ENCODE measurements at regions not wholly inside any gene's neighbourhood (a gene's known extent, or its start where the extent isn't known, plus 50 kb on each side); places are given as distances from the start of the nearest gene placed in this dataset.

- no peak overlapping the region for H3K4me3 ChIP-seq (ENCODE audit: low read length)
- no peak for DNase-seq (ENCODE audit: low read depth, low spot score)
Observed at GRCh38 chr13:88294368-88294767, 623.2 kb downstream of the SLITRK5 start.

DNA sequence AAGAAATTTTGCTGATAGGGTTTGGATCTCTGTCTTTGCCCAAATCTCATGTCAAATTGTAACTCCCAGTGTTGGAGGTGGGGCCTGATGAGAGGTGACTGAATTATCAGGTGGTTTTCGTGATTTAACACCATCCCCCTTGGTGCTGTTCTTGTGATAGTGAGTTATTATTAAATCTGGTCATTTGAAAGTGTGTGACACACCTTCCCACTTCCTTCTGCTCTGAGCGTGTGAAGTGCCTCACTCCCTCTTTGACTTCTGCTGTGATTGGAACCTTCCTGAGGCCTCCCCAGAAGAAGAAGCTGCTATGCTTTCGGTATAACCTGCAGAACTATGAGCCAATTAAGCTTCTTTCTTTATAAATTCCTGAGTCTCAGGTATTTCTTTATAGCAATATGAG is 632.0 kb downstream of the SLITRK5 start:
- DNase-seq (ENCODE audit: low read depth, low spot score), result no peak

GRCh38 chr13:88303605-88304004 is 632.4 kb downstream of the SLITRK5 start:
- DNase-seq (ENCODE audit: low read depth, low spot score), result no peak
- no peak overlapping the region for H3K4me3 ChIP-seq (ENCODE audit: low read length)

More for the DNA sequence above, 632.0 kb downstream of the SLITRK5 start:
- no peak overlapping the region for H3K4me3 ChIP-seq (ENCODE audit: low read length)

DNA sequence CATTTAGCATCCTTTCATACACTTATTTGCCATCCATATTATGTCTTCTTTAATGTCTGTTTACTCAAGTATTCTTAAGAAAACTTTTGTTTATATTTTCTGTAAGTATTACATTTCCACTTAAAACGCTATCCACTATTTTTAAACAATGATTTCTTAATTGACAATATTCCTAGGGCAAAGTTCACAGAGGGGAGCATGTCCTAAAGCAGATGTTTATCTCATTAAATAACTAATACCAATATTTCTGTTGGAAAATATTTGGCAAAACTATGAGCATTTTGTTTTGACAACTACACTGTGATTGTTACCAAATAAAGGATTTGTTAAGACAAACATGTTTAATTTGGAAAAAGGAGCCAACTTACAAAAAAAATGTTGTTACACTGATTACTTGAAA is 643.3 kb downstream of the SLITRK5 start:
- no peak overlapping the region for H3K4me3 ChIP-seq (ENCODE audit: low read length)
- no peak for DNase-seq (ENCODE audit: low read depth, low spot score)

- no peak for DNase-seq (ENCODE audit: low read depth, low spot score)
- no peak overlapping the region for H3K4me3 ChIP-seq (ENCODE audit: low read length)
Observed at GRCh38 chr13:88329066-88329465, 657.9 kb downstream of the SLITRK5 start.

GRCh38 chr13:88339271-88339741 is 668.1 kb downstream of the SLITRK5 start:
- no peak overlapping the region for H3K4me3 ChIP-seq (ENCODE audit: low read length)
- no peak for DNase-seq (ENCODE audit: low read depth, low spot score)

- H3K4me3 ChIP-seq (ENCODE audit: low read length), result no peak overlapping the region
- no peak for DNase-seq (ENCODE audit: low read depth, low spot score)
Observed at GRCh38 chr13:88345171-88345847, 674.1 kb downstream of the SLITRK5 start.

DNA sequence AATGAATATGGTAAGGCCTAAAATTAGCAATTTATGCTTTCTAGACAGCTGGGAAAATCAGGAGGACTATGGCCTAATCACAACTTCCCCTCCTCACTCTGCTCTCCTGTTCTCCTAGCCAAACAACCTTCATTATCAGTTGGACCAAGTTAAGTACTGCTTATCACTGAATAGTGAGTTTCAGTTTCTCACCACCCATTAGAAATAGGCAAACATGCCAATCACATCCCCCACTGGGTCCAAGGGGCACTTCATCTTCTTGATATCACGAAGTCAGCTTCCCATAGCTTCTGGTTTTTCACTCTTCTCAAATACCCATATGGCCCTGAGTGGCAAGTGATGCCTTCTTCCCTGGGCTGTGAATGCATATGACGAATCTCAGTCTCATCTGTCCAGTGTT is 689.6 kb downstream of the SLITRK5 start:
- H3K4me3 ChIP-seq (ENCODE audit: low read length), result no peak overlapping the region
- no peak for DNase-seq (ENCODE audit: low read depth, low spot score)

GRCh38 chr13:88369866-88370265 is 698.7 kb downstream of the SLITRK5 start:
- H3K4me3 ChIP-seq (ENCODE audit: low read length), result no peak overlapping the region
- no peak for DNase-seq (ENCODE audit: low read depth, low spot score)

- DNase-seq (ENCODE audit: low read depth, low spot score), result no peak
- H3K4me3 ChIP-seq (ENCODE audit: low read length), result no peak overlapping the region
Observed at GRCh38 chr13:88376760-88377388, 705.7 kb downstream of the SLITRK5 start.

GRCh38 chr13:88377852-88378251 is 706.7 kb downstream of the SLITRK5 start:
- no peak overlapping the region for H3K4me3 ChIP-seq (ENCODE audit: low read length)
- DNase-seq (ENCODE audit: low read depth, low spot score), result no peak

DNA sequence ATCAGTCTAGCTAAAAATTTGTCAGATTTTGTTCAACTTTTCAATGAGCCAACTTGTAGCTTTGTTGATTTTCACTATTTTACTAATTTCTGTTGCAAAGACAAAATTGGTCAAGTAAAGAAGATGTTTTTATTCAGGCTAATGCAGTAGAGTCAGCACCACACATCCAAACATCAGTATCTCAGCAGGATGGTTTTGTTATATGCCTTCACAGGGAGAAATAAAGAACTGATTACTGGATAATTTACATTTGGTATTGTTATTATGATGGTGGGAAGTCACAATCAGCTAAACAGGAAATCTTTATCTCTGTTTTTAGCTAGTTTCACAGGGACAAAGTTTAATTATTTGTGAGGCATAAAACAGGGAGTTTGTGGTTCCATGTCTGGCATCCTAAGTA is 713.4 kb downstream of the SLITRK5 start:
- no peak for DNase-seq (ENCODE audit: low read depth, low spot score)

GRCh38 chr13:88395804-88396203 is 724.6 kb downstream of the SLITRK5 start:
- no peak for DNase-seq (ENCODE audit: low read depth, low spot score)
- no peak overlapping the region for H3K4me3 ChIP-seq (ENCODE audit: low read length)

More for the DNA sequence above, 713.4 kb downstream of the SLITRK5 start:
- H3K4me3 ChIP-seq (ENCODE audit: low read length), result no peak overlapping the region

DNA sequence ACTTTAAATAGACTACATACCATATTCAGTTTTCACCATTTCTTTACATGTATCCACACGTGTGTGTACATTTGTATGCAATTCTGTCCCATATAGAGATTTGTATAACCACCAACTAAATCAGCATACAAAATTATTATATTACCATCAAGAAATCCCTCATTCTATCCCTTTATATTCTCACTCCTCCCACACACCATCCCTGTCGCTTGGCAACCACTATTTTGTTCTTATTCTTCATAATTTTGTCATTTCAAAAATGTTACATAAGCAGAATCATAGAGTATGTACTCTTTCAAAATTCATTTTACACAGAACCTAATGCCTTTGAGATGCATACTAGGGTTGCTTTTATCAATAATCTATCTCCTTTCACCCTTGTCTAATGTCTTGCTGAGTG is 740.5 kb downstream of the SLITRK5 start:
- DNase-seq (ENCODE audit: low read depth, low spot score), result no peak
- no peak overlapping the region for H3K4me3 ChIP-seq (ENCODE audit: low read length)

GRCh38 chr13:88417801-88418200 is 746.6 kb downstream of the SLITRK5 start:
- no peak overlapping the region for H3K4me3 ChIP-seq (ENCODE audit: low read length)
- no peak for DNase-seq (ENCODE audit: low read depth, low spot score)

DNA sequence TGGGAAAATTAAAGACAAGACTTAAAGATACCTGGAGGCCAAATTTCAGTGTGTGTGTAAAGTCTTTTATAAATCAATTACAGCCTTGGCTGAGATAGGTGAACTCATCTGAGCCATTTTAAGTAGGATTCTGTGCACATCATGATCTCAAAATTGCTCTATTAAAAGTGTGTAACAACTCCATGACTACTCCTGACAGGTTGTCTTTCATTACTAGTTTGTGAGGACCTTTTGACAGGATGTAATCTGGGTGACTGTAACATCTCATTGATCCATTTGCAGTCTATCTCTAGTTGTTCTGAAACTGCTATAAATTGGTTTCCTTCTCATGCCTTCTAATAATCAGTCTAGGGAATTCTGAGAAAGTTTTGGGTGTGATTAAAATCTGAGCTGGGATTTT is 753.3 kb downstream of the SLITRK5 start:
- DNase-seq (ENCODE audit: low read depth, low spot score), result no peak
- no peak overlapping the region for H3K4me3 ChIP-seq (ENCODE audit: low read length)

GRCh38 chr13:88426661-88427060 is 755.5 kb downstream of the SLITRK5 start:
- no peak for DNase-seq (ENCODE audit: low read depth, low spot score)
- no peak overlapping the region for H3K4me3 ChIP-seq (ENCODE audit: low read length)

DNA sequence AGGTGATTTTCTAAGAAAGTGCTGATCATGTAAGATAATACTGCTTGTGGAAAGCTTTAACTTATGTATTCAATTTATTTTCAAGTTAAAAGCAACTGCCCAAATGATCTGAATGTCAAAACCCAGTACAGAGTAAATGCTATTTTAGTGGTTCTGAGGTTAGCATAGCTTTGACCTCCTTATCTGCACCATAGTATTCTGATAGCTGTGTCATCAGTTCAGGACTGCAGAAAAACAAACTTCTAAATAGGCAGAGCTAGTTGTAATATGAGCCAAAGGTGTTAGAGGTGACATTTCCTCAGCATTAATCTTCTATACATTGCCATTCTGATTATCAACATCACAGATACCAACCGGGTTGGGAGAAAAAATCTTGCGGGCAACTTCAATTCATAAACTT is 758.7 kb downstream of the SLITRK5 start:
- no peak for DNase-seq (ENCODE audit: low read depth, low spot score)

DNA sequence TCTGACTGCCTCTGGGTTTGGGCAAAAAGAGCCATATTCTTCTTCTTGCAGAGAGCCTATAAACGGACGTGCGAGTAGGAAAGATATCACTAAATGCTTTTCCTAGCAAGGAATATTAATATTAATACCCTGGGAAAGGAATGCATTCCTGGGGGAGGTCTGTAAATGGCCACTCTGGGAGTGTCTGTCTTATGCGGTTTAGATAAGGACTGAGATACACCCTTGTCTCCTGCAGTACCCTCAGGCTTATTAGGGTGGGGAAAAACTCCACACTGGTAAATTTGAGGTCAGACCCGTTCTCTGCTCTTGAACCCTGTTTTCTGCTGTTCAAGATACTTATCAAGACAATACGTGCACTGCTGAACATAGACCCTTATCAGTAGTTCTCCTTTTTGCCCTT is 763.8 kb downstream of the SLITRK5 start:
- no peak overlapping the region for H3K4me3 ChIP-seq (ENCODE audit: low read length)
- no peak for DNase-seq (ENCODE audit: low read depth, low spot score)

More for the DNA sequence above, 758.7 kb downstream of the SLITRK5 start:
- no peak overlapping the region for H3K4me3 ChIP-seq (ENCODE audit: low read length)

- no peak for DNase-seq (ENCODE audit: low read depth, low spot score)
- H3K4me3 ChIP-seq (ENCODE audit: low read length), result no peak overlapping the region
Observed at GRCh38 chr13:88436974-88437373, 765.8 kb downstream of the SLITRK5 start.

- no peak for DNase-seq (ENCODE audit: low read depth, low spot score)
- no peak overlapping the region for H3K4me3 ChIP-seq (ENCODE audit: low read length)
Observed at GRCh38 chr13:88450515-88450914, 779.3 kb downstream of the SLITRK5 start.

Data from Jurkat, Clone E6-1 (cell line).